ENCODE measurements at regions not wholly inside any gene's neighbourhood (a gene's known extent, or its start where the extent isn't known, plus 50 kb on each side); places are given as distances from the start of the nearest gene placed in this dataset.

DNA sequence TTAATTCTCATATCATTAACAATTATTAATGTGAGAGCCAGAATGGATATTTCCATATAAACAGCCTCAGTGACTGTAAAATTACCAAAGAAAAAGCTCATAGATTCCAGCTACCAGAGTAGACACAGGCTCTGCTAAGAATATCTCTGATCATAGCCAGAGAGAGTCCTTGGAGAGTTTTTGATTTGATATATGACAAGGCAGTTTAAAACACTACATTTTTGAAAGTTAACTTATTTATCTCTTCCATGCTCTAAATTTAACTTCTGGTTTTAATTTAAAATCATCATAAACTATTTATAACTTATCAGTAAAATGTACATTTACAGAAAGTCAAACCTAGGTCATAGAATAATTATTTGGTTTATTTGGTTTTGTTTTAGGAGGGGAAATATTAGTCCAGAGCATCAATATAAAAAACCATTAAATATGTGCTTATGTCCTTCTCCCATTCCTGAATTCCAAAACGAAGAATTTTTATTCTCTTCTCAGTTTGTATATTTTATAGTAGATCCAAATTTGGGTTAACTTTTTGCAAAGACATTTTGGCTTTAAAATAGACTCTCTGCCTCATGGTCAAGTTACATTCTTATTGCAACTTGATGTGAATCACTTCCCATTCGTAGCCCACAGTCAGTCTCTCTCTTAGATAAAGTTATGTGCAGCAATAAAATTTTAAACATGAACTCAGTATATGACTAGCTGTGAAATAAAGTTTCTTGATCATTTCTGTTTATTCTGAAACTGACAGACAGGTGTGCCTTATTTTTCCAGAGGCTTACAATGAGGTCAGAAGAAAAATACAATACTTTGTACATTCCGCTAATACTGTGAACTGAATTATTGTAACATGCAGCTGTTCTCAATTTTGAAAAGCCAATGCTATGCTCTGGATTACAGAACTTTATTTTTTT lies 267.1 kb downstream of the PAPSS1 start:
- H3K27me3 ChIP-seq (ENCODE audit: control insufficient read depth, insufficient read depth, low read length), result no peaks in the 10 kb centered on the region
- TF ChIP-seq EZH2 (IDR thresholded peaks at IDR 0.05; ENCODE audit: low read length, missing control alignments), result no peak
- TF ChIP-seq, protein P1, sequence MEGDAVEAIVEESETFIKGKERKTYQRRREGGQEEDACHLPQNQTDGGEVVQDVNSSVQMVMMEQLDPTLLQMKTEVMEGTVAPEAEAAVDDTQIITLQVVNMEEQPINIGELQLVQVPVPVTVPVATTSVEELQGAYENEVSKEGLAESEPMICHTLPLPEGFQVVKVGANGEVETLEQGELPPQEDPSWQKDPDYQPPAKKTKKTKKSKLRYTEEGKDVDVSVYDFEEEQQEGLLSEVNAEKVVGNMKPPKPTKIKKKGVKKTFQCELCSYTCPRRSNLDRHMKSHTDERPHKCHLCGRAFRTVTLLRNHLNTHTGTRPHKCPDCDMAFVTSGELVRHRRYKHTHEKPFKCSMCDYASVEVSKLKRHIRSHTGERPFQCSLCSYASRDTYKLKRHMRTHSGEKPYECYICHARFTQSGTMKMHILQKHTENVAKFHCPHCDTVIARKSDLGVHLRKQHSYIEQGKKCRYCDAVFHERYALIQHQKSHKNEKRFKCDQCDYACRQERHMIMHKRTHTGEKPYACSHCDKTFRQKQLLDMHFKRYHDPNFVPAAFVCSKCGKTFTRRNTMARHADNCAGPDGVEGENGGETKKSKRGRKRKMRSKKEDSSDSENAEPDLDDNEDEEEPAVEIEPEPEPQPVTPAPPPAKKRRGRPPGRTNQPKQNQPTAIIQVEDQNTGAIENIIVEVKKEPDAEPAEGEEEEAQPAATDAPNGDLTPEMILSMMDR (conservative IDR thresholded peaks at IDR 0.05 in 1 of 2, IDR thresholded peaks at IDR 0.05 in 1 of 2; ENCODE audit: low read depth in 1 of 2, low read length in 2 of 2), result no peak
- H3K4me2 ChIP-seq (ENCODE audit: extremely low read depth, insufficient read depth, low read length), result no peak overlapping the region
- H2AFZ ChIP-seq (ENCODE audit: low read length), result no peak overlapping the region
- no peak for DNase-seq (ENCODE audit: low read depth in 2 of 2)
- H3K36me3 ChIP-seq (ENCODE audit: control insufficient read depth, insufficient read depth, low read length), result no peaks in the 10 kb centered on the region
- H3K9ac ChIP-seq (ENCODE audit: insufficient read depth, low read length), result no peak overlapping the region
- no peak overlapping the region for H3K27ac ChIP-seq (ENCODE audit: insufficient read depth, low read length)
- H3K4me3 ChIP-seq (replicated peaks in 1 of 4; ENCODE audit: control extremely low read depth in 1 of 4, insufficient read depth in 1 of 4, low read depth in 3 of 4, low read length in 4 of 4), result no peak overlapping the region
- no peaks in the 10 kb centered on the region for H3K79me2 ChIP-seq (ENCODE audit: control insufficient read depth, insufficient read depth, low read length)
- no peaks in the 10 kb centered on the region for H3K4me1 ChIP-seq (ENCODE audit: control insufficient read depth, extremely low read depth, insufficient read depth, low read length)
- no peaks in the 10 kb centered on the region for H3K9me3 ChIP-seq (ENCODE audit: control insufficient read depth, insufficient read depth, low read depth, low read length)
- no peaks in the 10 kb centered on the region for H4K20me1 ChIP-seq (ENCODE audit: control insufficient read depth, extremely low read depth, insufficient read depth, low read length)

DNA sequence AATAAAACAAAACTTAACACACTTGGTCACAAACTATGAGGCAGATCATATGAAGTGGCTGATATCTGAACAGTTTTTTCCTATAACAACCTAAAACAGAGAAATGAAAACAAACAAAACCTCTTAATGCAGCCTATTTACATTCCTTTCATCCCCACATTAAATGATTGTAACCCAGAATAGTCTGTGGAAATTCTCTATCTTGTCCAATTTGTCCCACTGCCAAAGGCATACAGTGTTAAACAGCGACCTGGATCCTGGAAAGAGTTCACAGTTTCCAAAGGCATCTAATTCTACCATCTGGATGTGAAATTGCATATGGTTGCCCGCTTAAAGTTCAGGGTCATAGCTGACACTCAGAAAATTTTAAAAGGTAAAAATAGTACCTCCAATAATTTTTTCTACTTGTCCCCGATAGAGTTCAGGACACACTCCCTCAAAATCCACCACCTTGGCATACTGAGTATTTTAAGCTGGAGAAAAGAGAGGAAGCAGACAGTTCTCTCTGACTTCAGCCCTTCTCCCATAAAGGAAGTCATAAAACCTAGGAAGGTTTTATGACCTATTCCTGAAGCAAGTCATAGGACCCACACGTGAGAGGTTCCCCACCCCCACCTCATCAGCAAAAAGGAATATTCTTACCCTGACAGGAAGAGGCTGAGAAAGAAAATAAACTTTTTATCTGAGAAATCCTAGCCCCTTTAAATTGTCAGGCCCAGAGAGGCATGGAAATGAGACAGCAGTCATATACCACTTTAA lies 270.2 kb downstream of the PAPSS1 start:
- H3K79me2 ChIP-seq (ENCODE audit: control insufficient read depth, insufficient read depth, low read length), result no peaks in the 10 kb centered on the region
- no peaks in the 10 kb centered on the region for H3K36me3 ChIP-seq (ENCODE audit: control insufficient read depth, insufficient read depth, low read length)

More for the DNA sequence above, 270.2 kb downstream of the PAPSS1 start:
- Histone ChIP-seq H3K4me2 (ENCODE audit: extremely low read depth, insufficient read depth, low read length) (no peak overlapping the region), H4K20me1 (ENCODE audit: control insufficient read depth, extremely low read depth, insufficient read depth, low read length) (no peaks in the 10 kb centered on the region), H3K9ac (ENCODE audit: insufficient read depth, low read length) (no peak overlapping the region), H3K4me1 (ENCODE audit: control insufficient read depth, extremely low read depth, insufficient read depth, low read length) (no peaks in the 10 kb centered on the region), H3K27me3 (ENCODE audit: control insufficient read depth, insufficient read depth, low read length) (no peaks in the 10 kb centered on the region), H3K27ac (ENCODE audit: insufficient read depth, low read length) (no peak overlapping the region), H2AFZ (ENCODE audit: low read length) (no peak overlapping the region), H3K9me3 (ENCODE audit: control insufficient read depth, insufficient read depth, low read depth, low read length) (no peaks in the 10 kb centered on the region), H3K4me3 (replicated peaks in 1 of 4; ENCODE audit: control extremely low read depth in 1 of 4, insufficient read depth in 1 of 4, low read depth in 3 of 4, low read length in 4 of 4) (no peak overlapping the region)
- no peak for DNase-seq (ENCODE audit: low read depth in 2 of 2)
- no peak for TF ChIP-seq EZH2 (IDR thresholded peaks at IDR 0.05; ENCODE audit: low read length, missing control alignments)
- TF ChIP-seq, protein P1 (conservative IDR thresholded peaks at IDR 0.05 in 1 of 2, IDR thresholded peaks at IDR 0.05 in 1 of 2; ENCODE audit: low read depth in 1 of 2, low read length in 2 of 2), result no peak
